ENCODE measurements at regions not wholly inside any gene's neighbourhood (a gene's known extent, or its start where the extent isn't known, plus 50 kb on each side); places are given as distances from the start of the nearest gene placed in this dataset.

- TF ChIP-seq CTCF (IDR thresholded peaks at IDR 0.05; ENCODE audit: insufficient read depth, low read depth, low read length): no peak
- H3K4me3 ChIP-seq (ENCODE audit: low read depth, low read length): no peak overlapping the region
- no peaks in the 10 kb centered on the region for H3K27me3 ChIP-seq (ENCODE audit: control insufficient read depth, insufficient read depth, low read length)
- CTCF ChIA-PET: interaction anchor here (0.8 kb wide), 1 partner anchor 57 kb away, joined by 3 read pairs; no protein-coding TSS in a partner anchor
- POLR2A ChIA-PET: no interaction called here
- DNase-seq (ENCODE audit: low read depth): no peak
- H3K36me3 ChIP-seq (ENCODE audit: control insufficient read depth, insufficient read depth, low read length): no peaks in the 10 kb centered on the region
These were observed 53.3 kb upstream of the LMNB1 start for GRCh38 chr5:126723643-126724042.

All from BJ (cell line).